ENCODE measurements at regions not wholly inside any gene's neighbourhood (a gene's known extent, or its start where the extent isn't known, plus 50 kb on each side); places are given as distances from the start of the nearest gene placed in this dataset.

GRCh38 chr4:100796332-100796731 is 278.5 kb upstream of the EMCN start:
- Histone ChIP-seq H3K36me3 (ENCODE audit: control insufficient read depth in 1 of 2, insufficient read depth in 2 of 2, low read length in 2 of 2) (no peaks in the 10 kb centered on the region), H3K27me3 (ENCODE audit: control insufficient read depth in 1 of 2, insufficient read depth in 2 of 2, low read length in 2 of 2) (no peaks in the 10 kb centered on the region), H3K4me1 (ENCODE audit: control insufficient read depth in 1 of 2, insufficient read depth in 2 of 2, low read length in 2 of 2) (peaks cover 2% of the 10 kb centered on the region in 2 donors), H3K27ac (ENCODE audit: low read depth, low read length) (no peak overlapping the region), H3K9ac (ENCODE audit: low read depth in 1 of 2, low read length in 2 of 2) (no peak overlapping the region), H3K4me3 (ENCODE audit: low read depth in 1 of 2, low read length in 2 of 2) (no peak overlapping the region), H3K9me3 (ENCODE audit: control insufficient read depth in 1 of 2, low read length in 2 of 2) (no peaks in the 10 kb centered on the region)

GRCh38 chr4:100795581-100795980 is 277.8 kb upstream of the EMCN start:
- Histone ChIP-seq H3K4me3 (ENCODE audit: low read depth in 1 of 2, low read length in 2 of 2) (no peak overlapping the region), H3K9me3 (ENCODE audit: control insufficient read depth in 1 of 2, low read length in 2 of 2) (no peaks in the 10 kb centered on the region), H3K9ac (ENCODE audit: low read depth in 1 of 2, low read length in 2 of 2) (no peak overlapping the region), H3K27me3 (ENCODE audit: control insufficient read depth in 1 of 2, insufficient read depth in 2 of 2, low read length in 2 of 2) (no peaks in the 10 kb centered on the region), H3K27ac (ENCODE audit: low read depth, low read length) (no peak overlapping the region), H3K36me3 (ENCODE audit: control insufficient read depth in 1 of 2, insufficient read depth in 2 of 2, low read length in 2 of 2) (no peaks in the 10 kb centered on the region), H3K4me1 (ENCODE audit: control insufficient read depth in 1 of 2, insufficient read depth in 2 of 2, low read length in 2 of 2) (peaks cover 6% of the 10 kb centered on the region in 2 donors)

- peaks cover 6 to 16% of the 10 kb centered on the region in 2 donors for H3K4me1 ChIP-seq (ENCODE audit: control insufficient read depth in 1 of 2, insufficient read depth in 2 of 2, low read length in 2 of 2)
- no peaks in the 10 kb centered on the region for H3K36me3 ChIP-seq (ENCODE audit: control insufficient read depth in 1 of 2, insufficient read depth in 2 of 2, low read length in 2 of 2)
- no peaks in the 10 kb centered on the region for H3K9me3 ChIP-seq (ENCODE audit: control insufficient read depth in 1 of 2, low read length in 2 of 2)
- no peak overlapping the region for H3K27ac ChIP-seq (ENCODE audit: low read depth, low read length)
- H3K4me3 ChIP-seq (ENCODE audit: low read depth in 1 of 2, low read length in 2 of 2) = peak overlapping the region; percentile 17 to 38
- H3K27me3 ChIP-seq (ENCODE audit: control insufficient read depth in 1 of 2, insufficient read depth in 2 of 2, low read length in 2 of 2) = no peaks in the 10 kb centered on the region
- H3K9ac ChIP-seq (ENCODE audit: low read depth in 1 of 2, low read length in 2 of 2) = peak overlapping the region in 1 of 2 donors; percentile 20
Observed at GRCh38 chr4:100790836-100791615, 273.2 kb upstream of the EMCN start.

GRCh38 chr4:100789991-100790390 is 272.2 kb upstream of the EMCN start:
- H3K36me3 ChIP-seq (ENCODE audit: control insufficient read depth in 1 of 2, insufficient read depth in 2 of 2, low read length in 2 of 2) = no peaks in the 10 kb centered on the region
- H3K4me1 ChIP-seq (ENCODE audit: control insufficient read depth in 1 of 2, insufficient read depth in 2 of 2, low read length in 2 of 2) = peaks cover 6 to 16% of the 10 kb centered on the region in 2 donors
- H3K27ac ChIP-seq (ENCODE audit: low read depth, low read length) = no peak overlapping the region
- no peaks in the 10 kb centered on the region for H3K9me3 ChIP-seq (ENCODE audit: control insufficient read depth in 1 of 2, low read length in 2 of 2)
- no peaks in the 10 kb centered on the region for H3K27me3 ChIP-seq (ENCODE audit: control insufficient read depth in 1 of 2, insufficient read depth in 2 of 2, low read length in 2 of 2)
- no peak overlapping the region for H3K4me3 ChIP-seq (ENCODE audit: low read depth in 1 of 2, low read length in 2 of 2)
- no peak overlapping the region for H3K9ac ChIP-seq (ENCODE audit: low read depth in 1 of 2, low read length in 2 of 2)

- H3K9ac ChIP-seq (ENCODE audit: low read depth in 1 of 2, low read length in 2 of 2) = no peak overlapping the region
Observed at GRCh38 chr4:100786481-100786880, 268.7 kb upstream of the EMCN start.

DNA sequence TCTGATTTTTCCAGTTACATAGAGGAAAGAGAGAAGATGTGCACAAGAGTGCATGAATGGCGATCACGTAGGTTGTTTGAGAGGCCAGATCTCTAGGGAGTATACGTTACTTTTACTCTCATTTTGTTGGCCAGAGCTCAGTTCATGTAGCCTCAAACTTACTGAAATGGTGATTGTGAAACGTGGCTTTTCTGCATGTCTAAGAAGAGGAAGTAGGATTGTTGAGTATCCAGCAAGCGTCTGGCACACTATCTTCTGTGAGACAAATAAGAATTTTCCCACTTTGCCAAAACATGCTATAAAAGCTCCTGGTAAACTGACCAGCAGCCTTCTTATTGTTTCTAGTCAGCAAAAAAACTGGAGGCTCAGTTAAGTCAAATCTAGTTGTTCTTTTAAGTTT is 264.5 kb upstream of the EMCN start:
- H3K27me3 ChIP-seq (ENCODE audit: control insufficient read depth in 1 of 2, insufficient read depth in 2 of 2, low read length in 2 of 2) = no peaks in the 10 kb centered on the region
- no peaks in the 10 kb centered on the region for H3K9me3 ChIP-seq (ENCODE audit: control insufficient read depth in 1 of 2, low read length in 2 of 2)
- no peak overlapping the region for H3K27ac ChIP-seq (ENCODE audit: low read depth, low read length)
- no peak overlapping the region for H3K9ac ChIP-seq (ENCODE audit: low read depth in 1 of 2, low read length in 2 of 2)
- H3K36me3 ChIP-seq (ENCODE audit: control insufficient read depth in 1 of 2, insufficient read depth in 2 of 2, low read length in 2 of 2) = no peaks in the 10 kb centered on the region
- no peak overlapping the region for H3K4me3 ChIP-seq (ENCODE audit: low read depth in 1 of 2, low read length in 2 of 2)
- peaks cover 0 to 8% of the 10 kb centered on the region in 2 donors for H3K4me1 ChIP-seq (ENCODE audit: control insufficient read depth in 1 of 2, insufficient read depth in 2 of 2, low read length in 2 of 2)

More at GRCh38 chr4:100786481-100786880, 268.7 kb upstream of the EMCN start:
- Histone ChIP-seq H3K4me3 (ENCODE audit: low read depth in 1 of 2, low read length in 2 of 2) (no peak overlapping the region), H3K27me3 (ENCODE audit: control insufficient read depth in 1 of 2, insufficient read depth in 2 of 2, low read length in 2 of 2) (no peaks in the 10 kb centered on the region), H3K9me3 (ENCODE audit: control insufficient read depth in 1 of 2, low read length in 2 of 2) (no peaks in the 10 kb centered on the region), H3K4me1 (ENCODE audit: control insufficient read depth in 1 of 2, insufficient read depth in 2 of 2, low read length in 2 of 2) (peaks cover 5 to 15% of the 10 kb centered on the region in 2 donors), H3K27ac (ENCODE audit: low read depth, low read length) (no peak overlapping the region), H3K36me3 (ENCODE audit: control insufficient read depth in 1 of 2, insufficient read depth in 2 of 2, low read length in 2 of 2) (no peaks in the 10 kb centered on the region)

GRCh38 chr4:100781435-100781834 is 263.6 kb upstream of the EMCN start:
- no peaks in the 10 kb centered on the region for H3K9me3 ChIP-seq (ENCODE audit: control insufficient read depth in 1 of 2, low read length in 2 of 2)
- H3K4me3 ChIP-seq (ENCODE audit: low read depth in 1 of 2, low read length in 2 of 2) = no peak overlapping the region

DNA sequence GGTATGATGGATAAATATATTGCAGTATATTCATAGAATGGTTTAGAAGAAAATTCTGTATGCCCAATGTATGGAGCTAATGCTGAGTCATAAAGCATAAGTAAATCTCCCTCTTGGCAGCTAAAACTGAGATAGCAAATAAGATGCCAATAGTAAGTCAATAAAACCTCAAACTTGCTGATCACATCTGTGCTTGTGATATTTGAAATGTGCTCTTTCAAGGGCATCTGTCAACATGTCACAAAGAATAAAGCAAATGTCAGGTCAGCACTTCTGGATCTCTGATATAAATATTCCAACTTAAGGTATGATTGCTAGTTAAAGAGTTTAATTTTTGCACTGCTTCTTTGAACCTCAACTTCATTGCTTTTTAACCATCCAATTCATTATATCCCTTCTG is 262.3 kb upstream of the EMCN start:
- Histone ChIP-seq H3K4me1 (ENCODE audit: control insufficient read depth in 1 of 2, insufficient read depth in 2 of 2, low read length in 2 of 2) (peaks cover 0 to 8% of the 10 kb centered on the region in 2 donors), H3K9me3 (ENCODE audit: control insufficient read depth in 1 of 2, low read length in 2 of 2) (no peaks in the 10 kb centered on the region), H3K27ac (ENCODE audit: low read depth, low read length) (no peak overlapping the region), H3K27me3 (ENCODE audit: control insufficient read depth in 1 of 2, insufficient read depth in 2 of 2, low read length in 2 of 2) (no peaks in the 10 kb centered on the region), H3K4me3 (ENCODE audit: low read depth in 1 of 2, low read length in 2 of 2) (no peak overlapping the region), H3K36me3 (ENCODE audit: control insufficient read depth in 1 of 2, insufficient read depth in 2 of 2, low read length in 2 of 2) (no peaks in the 10 kb centered on the region), H3K9ac (ENCODE audit: low read depth in 1 of 2, low read length in 2 of 2) (no peak overlapping the region)

More at GRCh38 chr4:100781435-100781834, 263.6 kb upstream of the EMCN start:
- no peaks in the 10 kb centered on the region for H3K27me3 ChIP-seq (ENCODE audit: control insufficient read depth in 1 of 2, insufficient read depth in 2 of 2, low read length in 2 of 2)
- no peak overlapping the region for H3K9ac ChIP-seq (ENCODE audit: low read depth in 1 of 2, low read length in 2 of 2)
- peaks cover 0 to 8% of the 10 kb centered on the region in 2 donors for H3K4me1 ChIP-seq (ENCODE audit: control insufficient read depth in 1 of 2, insufficient read depth in 2 of 2, low read length in 2 of 2)
- no peaks in the 10 kb centered on the region for H3K36me3 ChIP-seq (ENCODE audit: control insufficient read depth in 1 of 2, insufficient read depth in 2 of 2, low read length in 2 of 2)
- no peak overlapping the region for H3K27ac ChIP-seq (ENCODE audit: low read depth, low read length)

DNA sequence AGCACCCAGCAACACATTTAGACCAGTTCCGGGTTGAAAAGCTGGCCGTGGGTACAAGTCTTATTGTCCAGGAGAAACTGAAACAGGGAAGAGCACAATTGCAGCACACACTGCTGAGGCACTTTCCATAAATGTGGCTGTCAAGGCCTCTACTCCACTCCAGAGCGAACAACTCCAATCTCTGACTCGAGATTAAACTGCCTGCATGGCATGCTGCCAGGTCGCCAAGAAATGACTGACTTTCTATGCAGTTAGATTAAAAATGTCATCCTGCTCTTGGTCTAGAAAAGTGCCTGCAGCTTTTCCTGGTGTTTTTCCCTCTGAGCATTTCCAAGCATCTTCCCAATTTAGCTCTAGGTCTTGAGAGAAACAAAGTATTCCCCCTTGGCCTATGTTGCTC is 260.6 kb upstream of the EMCN start:
- H3K27me3 ChIP-seq (ENCODE audit: control insufficient read depth in 1 of 2, insufficient read depth in 2 of 2, low read length in 2 of 2) = no peaks in the 10 kb centered on the region

DNA sequence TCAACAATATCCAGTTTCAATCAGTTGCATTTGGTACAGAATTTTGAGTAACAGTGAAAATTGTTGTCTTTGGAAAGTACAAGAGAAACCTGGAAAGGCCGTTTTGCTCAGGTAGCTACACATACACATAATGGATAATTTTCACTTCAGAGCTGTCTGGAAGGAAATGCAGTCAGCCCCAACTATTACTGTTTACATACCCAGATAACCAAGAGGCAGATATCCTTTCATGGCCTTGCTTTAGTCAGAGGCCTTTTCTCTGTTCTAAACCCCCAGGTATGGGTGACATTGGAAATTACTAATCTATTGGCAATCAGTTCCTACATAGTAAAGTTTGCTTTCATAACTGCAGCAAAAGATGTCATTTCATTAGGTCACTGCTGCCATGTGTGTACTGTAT is 244.9 kb upstream of the EMCN start:
- Histone ChIP-seq H3K27me3 (ENCODE audit: control insufficient read depth in 1 of 2, insufficient read depth in 2 of 2, low read length in 2 of 2) (no peaks in the 10 kb centered on the region), H3K27ac (ENCODE audit: low read depth, low read length) (no peak overlapping the region), H3K36me3 (ENCODE audit: control insufficient read depth in 1 of 2, insufficient read depth in 2 of 2, low read length in 2 of 2) (no peaks in the 10 kb centered on the region), H3K4me3 (ENCODE audit: low read depth in 1 of 2, low read length in 2 of 2) (no peak overlapping the region), H3K9me3 (ENCODE audit: control insufficient read depth in 1 of 2, low read length in 2 of 2) (no peaks in the 10 kb centered on the region), H3K9ac (ENCODE audit: low read depth in 1 of 2, low read length in 2 of 2) (no peak overlapping the region), H3K4me1 (ENCODE audit: control insufficient read depth in 1 of 2, insufficient read depth in 2 of 2, low read length in 2 of 2) (no peaks in the 10 kb centered on the region)

More for the DNA sequence above, 260.6 kb upstream of the EMCN start:
- H3K36me3 ChIP-seq (ENCODE audit: control insufficient read depth in 1 of 2, insufficient read depth in 2 of 2, low read length in 2 of 2) = no peaks in the 10 kb centered on the region
- H3K4me3 ChIP-seq (ENCODE audit: low read depth in 1 of 2, low read length in 2 of 2) = no peak overlapping the region
- H3K27ac ChIP-seq (ENCODE audit: low read depth, low read length) = no peak overlapping the region
- peaks cover 0 to 8% of the 10 kb centered on the region in 2 donors for H3K4me1 ChIP-seq (ENCODE audit: control insufficient read depth in 1 of 2, insufficient read depth in 2 of 2, low read length in 2 of 2)
- no peaks in the 10 kb centered on the region for H3K9me3 ChIP-seq (ENCODE audit: control insufficient read depth in 1 of 2, low read length in 2 of 2)
- H3K9ac ChIP-seq (ENCODE audit: low read depth in 1 of 2, low read length in 2 of 2) = no peak overlapping the region

Measured in duodenal mucosa (tissue), 2 donors.